M059J (cell line): ENCODE measurements at regions not wholly inside any gene's neighbourhood (a gene's known extent, or its start where the extent isn't known, plus 50 kb on each side); places are given as distances from the start of the nearest gene placed in this dataset.
A peak's percentile ranks its signal among the peaks of the same experiment; 100 is the strongest.
"Not testable (repeated sequence)": the region's sequence is repeated elsewhere in the genome, so short reads cannot be mapped to it uniquely, and the experiment has no call there.

ENCODE experiments used
- DNase-seq: peaks from one replicate; pipeline ENCODE4 v3.0.0-alpha.2; 2012; ENCODE audit warnings: low read depth

DNA sequence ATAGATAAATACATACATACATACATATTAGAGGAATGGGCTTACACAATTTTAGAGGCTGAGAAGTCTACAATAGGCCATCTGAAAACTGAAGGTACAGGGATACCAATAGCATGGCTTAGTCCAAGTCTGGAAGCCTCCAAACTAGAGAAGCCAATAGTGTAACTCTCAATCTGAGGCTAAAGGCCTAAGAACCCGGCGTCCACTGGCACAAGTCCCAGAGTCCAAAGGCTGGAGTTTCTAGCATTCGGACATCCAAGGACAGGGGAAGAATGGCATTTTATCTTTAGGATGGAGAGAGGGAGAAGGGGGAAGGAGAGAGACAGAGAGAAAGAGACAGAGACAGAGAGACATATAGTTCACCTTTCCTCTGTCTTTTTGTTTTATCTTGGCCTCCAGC is 63.7 kb upstream of the SYT4 start:
- DNase-seq = no peak

DNA sequence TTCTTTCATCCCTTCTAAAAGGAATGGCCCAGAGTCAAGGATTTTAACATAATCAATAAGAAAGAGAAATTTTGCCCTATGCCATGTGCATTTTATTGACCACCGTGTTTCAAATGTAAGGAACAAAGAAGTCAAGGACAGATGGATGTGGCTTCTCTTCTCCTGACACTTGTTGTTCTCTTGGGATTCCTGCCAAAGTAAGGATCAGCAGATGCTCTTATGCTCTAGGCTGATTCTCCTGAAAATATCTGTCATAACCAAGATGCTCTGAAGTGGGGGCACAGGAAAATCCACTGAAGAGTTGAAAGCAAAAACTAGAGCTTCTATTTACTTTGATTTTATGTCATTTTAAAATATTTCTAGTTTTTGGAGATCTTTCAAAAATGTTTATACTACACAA is 72.9 kb upstream of the SYT4 start:
- no peak for DNase-seq

DNA sequence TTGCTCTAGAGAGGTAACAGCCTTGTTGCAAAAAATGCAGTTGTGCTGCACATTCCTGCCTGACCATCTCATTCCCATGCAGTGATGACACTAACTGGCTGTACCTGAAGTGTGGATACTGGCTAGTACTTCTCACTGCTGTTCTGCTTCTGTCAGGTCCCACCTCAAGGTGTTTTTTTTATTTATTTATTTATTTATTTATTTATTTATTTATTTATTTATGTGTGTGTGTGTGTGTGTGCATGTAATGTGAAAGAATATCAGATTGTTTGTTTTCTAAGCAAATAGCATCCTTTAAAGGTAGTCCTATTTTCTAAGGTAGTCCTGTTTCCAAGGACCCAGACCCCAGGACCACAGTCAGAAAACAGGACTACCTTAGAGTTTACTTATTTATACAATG is 87.2 kb upstream of the SYT4 start:
- no peak for DNase-seq

DNA sequence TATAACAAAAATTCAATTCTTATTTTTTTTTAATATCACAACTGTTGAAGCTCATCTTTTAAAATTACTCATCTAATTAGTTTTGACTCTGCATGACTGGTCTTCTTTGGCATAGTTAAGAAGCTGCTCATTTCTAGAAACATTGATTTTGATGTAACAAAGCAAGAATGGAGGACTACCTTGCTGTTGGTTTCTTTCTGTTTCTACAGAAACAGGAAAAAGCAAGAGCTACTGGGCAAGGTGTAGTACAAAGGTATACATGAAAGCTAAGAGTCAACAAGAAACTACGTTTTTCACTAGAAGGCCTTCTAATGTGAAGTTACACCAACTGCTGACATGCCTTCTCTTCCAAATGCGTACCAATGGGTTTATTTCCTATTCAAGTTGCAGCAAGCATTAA is 90.6 kb upstream of the SYT4 start:
- no peak for DNase-seq

DNA sequence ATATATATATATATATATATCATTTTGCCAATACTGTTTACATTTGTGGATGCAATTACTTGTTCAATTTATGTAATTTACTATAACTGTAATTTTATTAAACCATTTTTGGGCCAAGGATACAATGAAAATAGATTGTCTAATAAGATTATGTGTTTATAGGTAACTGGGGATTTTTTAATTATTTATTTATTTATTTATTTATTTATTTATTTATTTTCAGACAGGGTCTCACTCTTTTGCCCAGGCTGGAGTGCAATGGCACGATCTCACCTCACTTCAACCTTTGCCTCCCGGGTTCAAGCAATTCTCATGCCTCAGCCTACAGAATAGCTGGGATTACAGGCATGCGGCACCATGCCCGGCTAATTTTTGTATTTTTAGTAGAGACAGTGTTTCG is 92.0 kb upstream of the SYT4 start:
- not testable (repeated sequence) for DNase-seq

DNA sequence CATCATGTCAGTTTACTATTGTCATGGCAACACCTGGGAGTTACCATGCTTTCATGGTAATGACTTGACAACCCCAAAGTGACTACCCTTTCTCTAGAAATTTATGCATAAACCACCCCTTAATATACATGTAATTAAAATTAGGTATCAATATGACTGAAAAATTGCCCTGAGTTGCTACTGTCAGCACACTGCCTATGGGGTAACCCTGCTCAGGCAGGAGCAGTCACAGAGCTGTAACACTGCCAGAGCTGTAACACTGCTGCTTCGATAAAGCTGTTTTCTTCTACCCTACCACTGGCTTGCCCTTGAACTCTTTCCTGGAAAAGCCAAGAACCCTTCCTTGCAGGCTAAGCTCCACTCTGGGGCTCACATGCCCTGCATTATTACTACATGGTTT is 95.5 kb upstream of the SYT4 start:
- no peak for DNase-seq

DNA sequence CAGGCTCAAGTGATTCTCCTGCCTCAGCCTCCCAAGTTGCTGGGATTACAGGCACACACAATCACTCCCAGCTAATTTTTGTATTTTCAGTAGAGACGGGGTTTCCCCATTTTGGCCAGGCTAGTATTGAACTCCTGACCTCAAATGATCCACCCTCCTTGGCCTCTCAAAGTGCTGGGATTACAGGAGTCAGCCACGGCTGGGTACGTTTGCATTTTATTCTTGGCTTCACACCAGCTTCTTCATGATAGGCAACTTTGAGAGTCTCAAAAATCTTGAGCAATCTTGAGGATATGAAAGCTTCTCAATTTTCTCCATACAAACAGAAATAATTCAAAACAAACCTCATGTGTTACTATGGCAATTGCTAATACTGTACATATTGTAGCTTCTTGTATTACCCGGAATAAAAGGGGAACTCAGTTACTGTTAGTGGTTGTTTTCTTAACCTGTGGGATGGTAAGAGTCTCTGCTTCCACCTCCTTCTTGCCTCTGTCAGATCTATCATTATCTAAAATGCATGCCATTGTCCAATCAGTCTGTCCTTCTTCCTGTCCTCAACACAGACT is 102.9 kb upstream of the SYT4 start:
- DNase-seq = no peak

DNA sequence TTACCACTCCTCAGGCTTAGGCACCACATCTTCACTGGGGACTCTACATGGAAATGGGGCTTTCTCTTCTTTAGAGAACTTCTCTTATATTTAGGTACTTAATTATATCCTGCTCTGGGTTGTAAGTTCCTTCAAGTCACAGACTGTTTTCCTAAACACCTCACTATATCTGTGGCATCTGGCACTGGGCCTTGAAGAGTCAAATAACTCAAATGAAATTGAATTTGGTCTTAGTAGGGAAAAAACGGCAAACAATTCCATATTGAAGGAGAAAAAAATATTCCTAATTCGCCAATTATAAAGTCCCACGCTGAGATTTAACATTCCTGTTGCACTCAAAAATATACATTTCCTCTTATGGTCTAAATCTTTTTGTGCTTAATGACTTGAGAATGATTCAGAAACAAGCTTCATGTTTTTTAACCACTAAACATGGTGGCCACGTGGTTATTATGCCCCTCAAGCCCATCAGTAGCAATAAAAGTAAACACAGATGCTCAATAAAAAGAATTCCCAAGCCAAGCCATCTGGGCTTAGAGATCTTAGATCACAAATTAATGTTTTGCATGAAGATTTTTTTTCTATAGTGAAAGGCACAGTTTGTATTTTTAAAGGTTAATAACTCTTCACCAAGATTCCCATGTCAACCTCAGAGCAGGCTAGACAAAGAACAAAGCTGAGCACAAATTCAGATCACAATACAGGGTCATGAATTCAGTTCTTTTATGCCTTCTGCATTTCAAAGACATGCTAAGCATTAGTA is 105.5 kb upstream of the SYT4 start:
- no peak for DNase-seq

DNA sequence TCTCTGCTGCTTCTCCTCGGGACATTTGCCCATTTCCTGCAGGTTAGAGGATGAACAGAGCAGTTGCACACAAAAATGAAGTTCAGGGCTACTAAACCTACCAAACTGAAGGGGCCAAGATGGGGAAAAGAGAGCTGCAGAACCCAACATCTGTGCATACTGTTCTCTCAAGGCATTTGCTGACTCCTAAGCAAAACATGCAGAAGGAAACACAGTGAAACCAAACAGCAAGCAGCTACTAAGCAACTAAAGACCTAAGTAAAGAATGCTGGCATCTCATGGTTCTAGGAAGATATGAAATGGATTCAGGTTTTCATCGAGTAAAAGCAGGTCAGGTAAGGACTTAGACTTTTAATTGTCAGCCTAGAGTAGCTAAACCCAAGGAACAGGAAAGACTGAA is 111.9 kb upstream of the SYT4 start:
- DNase-seq = no peak

DNA sequence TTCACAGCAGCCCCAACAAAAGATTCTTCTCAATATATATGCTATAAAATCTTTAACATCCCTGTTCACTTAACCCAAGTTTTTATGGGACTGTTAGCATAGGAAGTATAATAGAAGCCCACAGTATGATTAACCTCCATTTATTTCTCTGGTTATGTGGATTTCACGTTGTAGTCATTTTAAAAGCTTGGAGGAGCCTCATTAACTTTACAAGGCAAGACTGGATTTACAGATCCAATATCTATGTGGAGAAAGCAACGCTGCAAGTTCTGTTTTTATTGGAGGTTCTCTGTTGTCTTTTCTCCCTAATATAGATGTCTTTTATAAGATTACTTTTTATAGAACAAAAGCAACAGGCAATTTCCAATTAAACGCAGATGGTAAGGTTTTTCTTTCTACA is 114.9 kb upstream of the SYT4 start:
- DNase-seq = no peak

DNA sequence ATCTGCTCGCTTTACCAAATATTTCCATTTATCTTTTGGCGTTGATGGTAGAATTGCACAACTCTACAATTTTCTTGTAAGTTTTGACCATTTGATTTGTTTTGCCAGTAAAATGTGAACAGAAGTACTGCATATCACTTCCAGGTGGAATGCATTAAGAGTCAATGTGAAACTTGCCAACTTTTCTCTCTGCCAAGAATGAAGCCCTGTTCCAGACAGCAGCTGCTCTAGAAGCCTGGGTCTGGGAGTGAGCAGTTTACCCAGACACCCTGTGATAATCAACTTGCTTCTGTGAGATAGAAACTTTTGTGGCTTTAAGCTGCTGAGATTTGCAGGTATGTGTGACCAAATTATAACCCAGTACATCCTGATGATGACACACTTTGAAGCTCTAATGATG is 115.9 kb upstream of the SYT4 start:
- DNase-seq = no peak

DNA sequence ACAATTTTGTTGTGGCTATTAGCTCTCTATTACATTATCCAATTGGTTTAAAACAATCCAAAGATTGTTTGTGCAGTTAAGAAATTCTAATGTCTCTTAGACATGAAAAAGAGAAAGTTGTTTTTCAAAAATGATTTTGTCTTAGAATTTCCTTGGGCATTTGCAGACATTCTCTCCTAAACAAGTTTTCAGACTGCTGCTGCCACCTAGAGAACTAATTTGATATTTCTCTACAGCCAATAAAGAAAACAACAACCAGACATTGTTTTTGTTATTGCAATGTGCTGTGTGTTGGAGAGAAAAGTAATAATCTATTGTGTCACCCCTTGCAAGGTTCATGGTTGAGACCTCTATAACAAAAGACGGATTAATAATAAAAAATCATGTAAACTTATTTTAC is 119.0 kb upstream of the SYT4 start:
- peak; percentile 20 for DNase-seq

DNA sequence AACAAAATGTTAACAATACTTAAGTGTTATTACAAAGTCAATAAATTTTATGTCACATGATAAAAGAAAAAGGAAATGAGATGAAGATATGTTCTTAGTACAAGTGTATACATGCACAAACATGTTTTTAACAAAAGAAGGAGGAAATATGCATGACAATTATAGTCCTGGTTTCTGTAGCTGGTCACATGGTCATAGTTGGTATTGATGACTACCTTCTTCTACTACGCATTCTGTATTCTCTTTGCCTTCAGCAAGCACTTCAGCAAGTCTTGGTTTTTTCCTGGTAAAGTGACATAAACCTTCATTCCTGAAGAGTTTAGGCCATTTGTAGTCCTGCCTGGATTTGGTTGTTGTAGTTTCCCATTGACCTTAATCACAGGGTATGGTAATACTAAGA is 121.3 kb upstream of the SYT4 start:
- no peak for DNase-seq

DNA sequence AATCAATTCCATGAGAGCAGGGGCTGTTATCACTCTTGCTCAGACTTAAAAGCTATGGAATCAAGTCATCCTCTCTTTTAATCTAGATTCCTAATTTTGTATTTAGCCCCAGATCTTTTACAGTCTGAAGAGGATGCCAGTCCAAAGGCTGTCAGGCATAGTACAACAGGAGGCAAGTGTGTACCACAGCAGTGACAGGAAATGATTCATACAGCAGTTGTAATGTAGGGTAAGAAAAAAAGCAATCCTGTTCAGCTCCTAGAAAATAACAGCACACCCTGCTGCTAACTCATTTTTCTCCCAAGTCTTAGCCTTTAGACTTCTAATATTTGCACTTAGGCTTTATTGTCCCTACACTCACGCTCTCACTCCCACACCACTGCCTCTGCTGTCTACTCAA is 127.8 kb upstream of the SYT4 start:
- DNase-seq = peak; percentile 48

DNA sequence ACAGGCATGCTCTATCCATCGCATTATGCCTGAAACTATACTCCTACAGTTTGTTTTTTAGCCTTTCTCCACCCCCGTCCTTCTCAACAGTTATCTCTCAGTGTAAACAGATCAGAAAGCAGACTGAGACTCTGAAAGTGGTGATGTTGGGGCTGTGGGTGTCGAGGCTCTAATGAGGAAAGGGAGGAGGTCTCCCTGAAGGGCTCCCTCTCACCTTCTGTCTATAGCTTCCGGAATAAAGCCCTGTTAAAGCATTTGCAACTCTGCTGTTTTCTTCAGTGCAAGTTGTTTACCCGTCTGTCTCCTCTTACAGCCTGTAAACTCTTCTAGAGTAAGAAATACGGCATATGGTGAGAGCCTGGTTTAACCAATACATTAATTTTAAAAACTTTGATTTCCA is 136.7 kb upstream of the SYT4 start:
- no peak for DNase-seq

DNA sequence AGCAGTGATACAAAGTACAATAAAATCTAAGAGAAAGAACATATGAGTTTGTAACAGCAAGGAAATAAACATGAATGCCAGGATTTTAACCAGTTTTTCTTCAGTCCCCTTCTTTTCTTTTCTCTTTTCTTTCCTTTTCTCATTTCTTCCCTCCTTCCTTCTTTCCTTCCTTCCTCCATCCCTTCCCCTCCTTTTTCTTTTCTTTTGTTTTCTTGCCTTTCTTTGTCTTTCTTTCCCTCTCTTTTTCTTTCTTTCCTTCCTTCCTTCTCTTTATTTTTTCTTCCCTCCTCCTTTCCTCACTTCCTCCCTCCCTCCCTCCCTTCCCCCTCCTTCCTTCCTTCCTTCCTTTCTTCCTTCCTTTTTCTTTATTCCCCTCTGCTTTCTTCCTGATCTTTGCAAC is 142.8 kb upstream of the SYT4 start:
- no peak for DNase-seq

DNA sequence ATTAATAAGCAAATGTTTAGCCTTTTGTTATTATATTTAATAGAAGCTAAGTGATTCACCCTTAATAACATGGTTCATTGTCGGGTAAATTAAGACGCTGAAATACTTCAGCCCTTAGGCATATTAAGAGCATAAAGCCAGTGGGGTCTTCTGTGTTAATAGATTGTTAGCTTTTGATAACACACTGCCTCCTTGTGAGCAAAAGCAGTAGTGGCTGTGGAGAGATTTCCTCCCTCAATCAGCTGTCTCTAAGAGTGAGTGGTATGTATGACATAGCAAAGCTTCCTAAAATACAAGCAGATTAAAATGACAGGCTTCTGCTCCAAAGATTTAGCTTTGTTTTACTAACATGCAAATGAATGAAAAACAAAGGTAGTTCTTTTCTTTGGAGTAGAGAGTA is 143.7 kb upstream of the SYT4 start:
- DNase-seq = no peak

DNA sequence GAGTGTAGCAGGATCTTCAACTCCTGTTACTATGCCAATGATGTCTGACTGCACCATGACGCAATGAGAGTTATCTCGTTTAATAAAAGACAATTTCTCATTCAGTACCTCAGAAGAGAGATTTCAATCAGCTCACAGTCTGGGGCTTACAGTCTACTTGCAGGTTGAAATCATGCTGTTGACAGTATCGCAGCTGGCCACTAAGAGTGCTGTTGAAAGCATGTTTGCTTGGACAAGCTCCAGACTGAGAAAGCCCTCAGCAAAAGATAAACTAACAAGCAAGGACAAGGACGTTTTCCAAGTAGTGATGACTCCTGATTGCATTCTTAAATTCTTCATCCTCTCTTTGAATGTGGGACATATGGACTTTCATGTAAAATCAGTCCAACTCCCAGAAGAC is 145.2 kb upstream of the SYT4 start:
- peak; percentile 8 for DNase-seq

DNA sequence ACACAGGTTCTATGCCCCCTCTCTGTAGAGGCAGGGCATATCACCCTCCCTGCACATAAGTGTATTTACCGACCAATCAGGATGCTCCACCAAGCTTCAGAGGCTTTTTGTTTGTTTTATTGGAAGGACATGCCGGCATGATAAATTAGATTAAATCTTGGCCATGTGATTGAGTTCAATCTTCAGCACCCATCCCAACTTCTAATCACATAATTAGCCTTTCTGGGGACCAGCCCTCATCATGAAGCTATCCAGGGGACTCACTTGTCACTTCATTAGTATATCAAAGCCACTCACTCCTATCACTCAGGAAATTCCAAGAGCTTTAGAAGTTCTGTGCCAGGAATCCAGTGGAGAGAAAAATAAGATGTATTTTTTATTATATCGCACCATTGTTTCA is 158.6 kb upstream of the SYT4 start:
- DNase-seq = no peak

DNA sequence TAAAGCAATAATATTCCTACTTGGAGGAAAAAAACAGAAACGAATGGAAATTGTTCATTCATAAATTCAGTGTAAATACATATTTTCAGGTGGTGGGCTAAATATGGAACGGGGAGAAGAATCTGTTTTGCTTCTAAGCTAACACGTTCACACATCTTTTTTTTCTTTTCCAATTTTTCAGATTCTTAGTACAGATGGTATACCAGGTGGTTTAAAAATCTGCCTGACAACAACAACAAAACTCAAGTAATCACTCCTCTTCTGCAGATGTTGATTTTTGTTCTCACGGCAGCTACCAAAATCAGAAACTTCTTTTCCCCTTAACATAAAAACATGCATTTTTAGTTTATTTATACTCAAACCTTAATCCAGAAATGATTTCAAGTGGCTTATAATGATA is 164.8 kb upstream of the SYT4 start:
- no peak for DNase-seq

DNA sequence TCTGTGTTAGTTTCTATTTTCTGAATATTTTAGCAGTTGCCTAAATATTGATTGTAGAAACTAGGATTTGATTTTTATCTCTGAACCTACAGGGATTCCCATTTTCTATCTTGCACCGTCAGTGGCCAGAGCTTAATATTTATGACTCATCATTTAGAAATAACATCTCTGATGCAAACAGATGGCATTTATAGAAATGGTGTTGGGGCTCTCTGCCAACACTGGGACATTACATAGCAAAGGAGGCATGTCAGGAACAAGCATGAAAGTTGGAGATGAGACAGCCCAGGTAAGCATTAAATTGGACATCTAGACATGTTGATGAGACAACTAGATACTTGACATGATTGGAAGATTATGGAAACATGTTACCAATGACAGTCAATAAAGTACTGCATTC is 165.3 kb upstream of the SYT4 start:
- no peak for DNase-seq

DNA sequence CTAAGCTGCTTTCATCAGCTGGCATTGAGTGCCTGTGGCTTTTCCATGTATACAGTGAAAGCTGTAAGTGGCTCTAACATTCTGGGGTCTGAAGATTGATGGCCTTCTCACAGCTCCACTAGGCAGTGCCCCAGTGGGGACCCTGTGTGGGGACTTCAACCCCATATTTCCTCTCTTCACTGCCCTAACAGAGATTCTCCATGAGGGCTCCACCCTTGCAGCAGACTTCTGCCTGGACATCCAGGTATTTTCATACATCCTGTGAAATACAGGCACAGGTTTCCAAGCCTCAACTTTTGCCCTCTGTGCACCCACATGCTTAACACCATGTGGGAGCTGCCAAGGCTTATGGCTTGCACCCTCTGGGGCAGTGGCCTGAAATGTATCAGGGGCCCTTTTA is 188.2 kb upstream of the SYT4 start:
- no peak for DNase-seq

DNA sequence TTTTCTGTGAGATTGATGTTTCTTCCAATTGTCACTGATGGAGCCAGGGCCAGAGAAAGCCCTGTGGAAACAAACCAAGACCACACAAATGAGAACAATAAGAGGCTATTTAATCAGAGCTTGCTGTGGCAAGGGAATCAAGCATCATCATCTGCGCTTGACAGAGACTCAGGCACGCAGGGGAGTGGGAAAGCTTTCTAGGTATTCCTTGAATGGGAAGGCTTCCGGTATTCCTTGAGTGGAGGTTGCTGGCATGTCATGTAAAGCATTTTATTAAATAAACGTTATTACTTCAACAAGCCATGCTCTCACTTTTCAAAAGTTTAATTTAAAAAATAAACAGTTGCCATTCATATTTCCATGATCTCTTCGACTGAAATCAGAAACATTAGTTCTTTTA is 194.6 kb upstream of the SYT4 start:
- no peak for DNase-seq

DNA sequence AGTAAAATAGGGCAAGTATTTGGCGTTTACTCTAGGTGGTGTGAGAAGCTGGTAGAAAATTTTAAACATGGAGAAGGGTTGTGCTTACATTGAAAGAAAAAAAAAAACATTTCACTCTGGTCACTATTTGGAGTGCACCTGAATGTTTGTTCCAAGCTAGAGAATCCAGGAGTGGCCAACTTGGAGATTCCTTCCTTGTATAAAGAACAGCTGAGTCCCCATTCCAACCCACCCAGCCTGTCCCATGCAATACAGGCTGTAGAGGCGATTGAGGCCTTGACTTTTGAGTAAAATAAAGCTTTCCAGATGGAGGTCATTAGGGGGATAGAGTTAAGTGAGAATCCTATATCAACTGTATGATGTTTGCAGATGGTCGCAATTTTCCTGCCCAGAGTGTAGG is 203.8 kb upstream of the SYT4 start:
- DNase-seq = no peak
